Colon (tissue), 2 donors: ENCODE measurements at regions not wholly inside any gene's neighbourhood (a gene's known extent, or its start where the extent isn't known, plus 50 kb on each side); places are given as distances from the start of the nearest gene placed in this dataset.
"Not testable (repeated sequence)": the region's sequence is repeated elsewhere in the genome, so short reads cannot be mapped to it uniquely, and the experiment has no call there.

ENCODE experiments used
- FAIRE-seq: peaks from 2 replicates; lab custom pipeline; 2012; peaks lifted over from hg19 to GRCh38; lab: Jason Lieb, UNC
- donor health status: control.
- donor health status: control.

DNA sequence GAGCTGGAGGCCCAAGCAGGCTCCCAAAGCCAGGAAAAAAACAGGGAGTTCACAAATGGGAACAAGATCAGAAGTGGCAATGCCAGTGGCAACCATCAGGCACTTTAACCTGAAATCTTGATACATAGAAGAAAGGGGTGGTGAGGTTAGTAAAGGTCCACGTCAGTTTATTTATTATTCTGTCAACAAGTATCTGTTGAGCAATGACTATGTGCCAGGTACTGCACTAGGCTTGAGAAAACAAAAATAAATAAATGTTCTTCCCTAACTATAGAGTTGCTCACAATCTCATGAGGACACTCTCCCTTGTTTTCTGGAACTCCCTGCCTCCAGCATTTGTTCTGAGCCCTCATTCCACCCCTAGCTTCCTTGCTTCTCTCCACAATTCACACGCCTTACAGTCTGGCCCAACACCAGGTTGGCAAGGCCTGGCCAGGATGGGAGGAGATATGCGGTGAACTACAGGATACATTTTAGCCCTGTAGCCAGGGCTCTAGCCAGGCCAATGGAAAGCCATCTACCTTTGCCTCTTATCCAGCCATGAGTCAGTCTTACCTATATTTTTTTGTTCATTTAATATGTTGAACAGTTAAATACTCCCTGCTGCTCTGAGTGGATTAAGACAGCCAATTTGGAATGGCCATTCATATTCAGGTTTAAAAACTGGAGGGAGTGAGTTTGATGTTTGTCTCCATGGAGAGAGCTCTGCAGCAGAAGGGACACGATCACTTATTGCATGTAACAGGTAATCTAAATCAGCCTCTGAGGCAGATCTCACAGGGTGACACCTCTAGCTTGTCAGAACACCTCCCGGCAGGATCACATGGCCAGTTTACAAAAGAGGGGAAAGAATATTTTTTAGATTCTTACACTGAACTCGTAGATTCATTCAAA lies 161.9 kb upstream of the ATP11B start:
- no peak for FAIRE-seq

DNA sequence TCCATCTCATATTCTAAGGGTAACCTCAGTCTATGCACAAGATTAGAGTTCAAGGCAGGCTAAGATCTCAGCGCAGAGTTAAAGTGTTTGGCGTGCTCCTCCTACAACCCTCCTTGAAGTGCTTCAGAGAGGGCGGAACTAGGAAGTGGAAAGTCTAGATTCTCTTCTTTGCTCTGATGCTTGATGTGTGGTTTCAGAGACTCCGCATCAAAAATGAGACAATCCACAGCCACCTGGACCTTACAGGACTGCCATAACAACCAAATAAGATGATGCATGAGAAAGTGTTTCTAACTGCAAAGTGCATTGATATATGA lies 161.3 kb upstream of the ATP11B start:
- FAIRE-seq = no peak

DNA sequence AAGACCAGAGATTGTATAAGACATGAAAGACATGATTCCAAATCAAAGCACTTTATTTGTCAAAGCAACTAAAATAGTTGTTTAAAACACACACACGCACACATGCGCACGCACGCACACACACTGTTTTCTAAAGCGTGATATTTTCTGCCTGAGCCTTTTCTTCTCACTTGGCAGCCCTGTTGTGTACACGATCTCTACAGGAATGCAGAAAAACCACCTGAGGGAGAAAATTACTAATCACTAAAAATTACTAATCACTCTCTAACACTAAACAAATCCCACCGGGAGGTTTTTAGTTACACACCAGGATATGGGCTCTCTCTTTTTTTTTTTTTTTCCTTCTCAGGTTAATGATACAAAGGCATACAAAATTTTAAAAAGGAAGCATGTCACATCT lies 160.1 kb upstream of the ATP11B start:
- no peak for FAIRE-seq

GRCh38 chr3:182636646-182637045 lies 156.7 kb upstream of the ATP11B start:
- FAIRE-seq = no peak

DNA sequence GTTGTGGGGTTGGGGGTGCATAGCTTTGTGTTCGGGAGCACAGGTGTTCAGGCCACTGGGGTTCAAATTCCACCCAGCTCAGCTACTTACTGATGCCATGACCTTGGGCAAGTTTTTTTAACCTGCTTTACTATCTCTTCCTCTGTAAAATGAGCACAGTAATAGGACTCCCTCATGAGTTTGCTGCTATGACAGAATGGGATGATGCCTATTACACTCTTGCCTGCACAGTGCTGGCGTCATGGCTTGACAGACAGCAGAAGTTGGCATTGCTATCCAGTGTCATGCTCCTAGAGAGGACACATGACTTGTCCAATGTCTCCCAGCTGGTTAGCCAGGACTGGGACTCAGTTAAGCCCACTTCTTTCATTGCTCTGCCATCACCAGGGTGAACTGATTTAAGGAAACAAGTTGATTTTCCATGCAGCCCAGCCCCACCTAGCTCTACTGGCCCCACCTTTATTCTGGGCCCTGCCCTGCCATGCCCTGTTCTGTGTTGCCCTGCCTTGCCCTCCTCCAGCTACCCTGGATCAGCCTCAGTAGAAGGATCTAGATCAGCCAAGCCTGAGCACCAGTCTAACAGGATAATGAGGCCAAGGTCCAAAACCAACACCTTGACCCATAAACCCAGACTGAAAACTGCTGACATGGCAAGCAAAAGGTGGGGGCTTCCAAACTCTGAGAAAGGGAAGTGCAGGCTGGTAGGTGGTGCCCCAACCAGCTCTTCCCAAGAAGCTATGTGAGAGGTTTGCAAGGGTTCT lies 155.8 kb upstream of the ATP11B start:
- no peak for FAIRE-seq

- FAIRE-seq = no peak
Observed at GRCh38 chr3:182644013-182644412, 149.3 kb upstream of the ATP11B start.

DNA sequence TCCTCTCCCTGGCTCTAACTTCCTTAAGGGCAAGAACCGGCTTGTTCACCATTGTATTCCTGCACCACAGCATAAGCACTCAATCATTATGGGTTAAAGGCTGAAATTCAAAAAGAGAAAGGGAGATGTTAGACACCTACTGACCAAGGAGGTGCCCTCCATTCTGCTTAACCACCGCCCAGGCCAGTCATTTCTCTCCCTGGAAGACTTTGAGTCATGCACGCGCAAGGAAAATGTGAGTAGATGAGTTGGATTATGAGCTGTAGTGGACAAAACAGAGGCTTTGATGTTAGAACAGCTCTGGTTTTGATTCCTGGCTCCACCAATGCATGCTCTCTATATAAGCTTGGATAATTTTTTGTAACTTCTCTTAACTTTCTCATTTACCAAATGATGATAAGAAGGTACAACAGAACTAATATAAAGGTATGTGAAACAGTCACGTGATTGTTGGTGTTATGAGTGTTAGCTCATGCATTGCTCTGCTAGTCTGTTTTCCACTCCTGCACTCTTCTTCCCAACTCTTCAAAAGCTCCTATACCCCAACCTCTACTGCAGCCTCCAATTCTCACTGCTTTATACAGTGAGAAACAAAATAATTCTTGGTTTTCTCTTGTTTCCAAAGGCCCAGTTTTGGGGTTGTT lies 148.4 kb upstream of the ATP11B start:
- FAIRE-seq = no peak

- FAIRE-seq = no peak
Observed at GRCh38 chr3:182650568-182651128, 142.7 kb upstream of the ATP11B start.

DNA sequence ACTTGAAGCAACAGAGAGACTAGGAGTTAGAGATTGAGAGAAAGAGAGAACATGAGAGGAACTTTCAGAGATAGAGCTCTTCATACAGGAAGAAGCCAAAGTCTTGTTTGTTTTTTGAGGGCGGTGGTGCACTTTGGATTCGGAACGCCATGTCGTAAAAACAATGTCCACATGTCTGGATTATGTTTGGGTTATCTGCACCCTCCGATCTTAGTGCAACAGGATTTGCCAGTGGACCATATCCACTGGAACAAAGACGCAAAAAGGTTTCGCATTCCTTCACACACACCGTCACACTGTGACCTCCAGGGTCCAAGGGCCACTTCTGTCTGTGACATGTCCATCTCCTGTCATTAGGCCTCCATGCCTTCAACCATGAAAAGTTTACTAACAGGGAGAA lies 141.8 kb upstream of the ATP11B start:
- FAIRE-seq = no peak

- not testable (repeated sequence) for FAIRE-seq
Observed at GRCh38 chr3:182653065-182653464, 140.2 kb upstream of the ATP11B start.

- no peak for FAIRE-seq
Observed at GRCh38 chr3:182668541-182668940, 124.8 kb upstream of the ATP11B start.

GRCh38 chr3:182668974-182669373 lies 124.3 kb upstream of the ATP11B start:
- no peak for FAIRE-seq

DNA sequence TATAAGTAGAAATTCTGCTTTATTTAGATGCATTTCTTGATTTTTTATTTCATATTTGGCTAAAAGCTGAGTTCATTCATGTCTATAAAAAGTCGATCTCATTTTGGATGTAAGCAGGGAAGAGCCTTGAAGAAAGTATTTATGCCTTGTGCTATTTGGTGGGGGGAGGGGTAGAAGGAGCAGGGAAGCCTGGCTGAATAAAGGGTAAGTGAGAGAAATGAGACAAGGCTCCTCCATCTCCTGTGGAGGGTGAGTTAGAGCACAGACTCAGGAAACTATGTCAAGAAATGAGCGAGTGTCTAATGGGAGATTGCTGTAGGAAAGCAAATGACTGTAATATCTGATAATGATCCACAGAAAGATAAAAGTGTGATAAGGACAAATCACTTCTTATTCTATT lies 121.8 kb upstream of the ATP11B start:
- FAIRE-seq = no peak

GRCh38 chr3:182671942-182672341 lies 121.4 kb upstream of the ATP11B start:
- no peak for FAIRE-seq

DNA sequence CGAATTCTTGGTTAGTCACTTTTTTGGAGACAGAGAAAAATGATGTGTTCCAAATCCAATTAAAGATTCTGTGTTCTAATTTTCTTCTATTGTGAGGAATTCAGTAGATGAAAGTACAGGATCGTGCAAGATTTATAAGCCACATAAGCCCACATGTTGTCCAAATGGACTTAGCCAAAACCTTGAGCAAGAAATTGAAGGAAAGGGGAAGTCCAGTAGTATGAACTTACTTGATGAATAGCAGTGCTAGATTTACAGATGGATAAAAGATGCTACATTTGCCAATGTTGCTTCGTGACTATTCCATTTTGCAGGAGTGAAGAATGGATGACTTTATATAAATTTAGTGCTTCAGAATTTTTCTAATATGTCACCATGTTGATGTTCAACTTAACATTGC lies 120.0 kb upstream of the ATP11B start:
- no peak for FAIRE-seq

DNA sequence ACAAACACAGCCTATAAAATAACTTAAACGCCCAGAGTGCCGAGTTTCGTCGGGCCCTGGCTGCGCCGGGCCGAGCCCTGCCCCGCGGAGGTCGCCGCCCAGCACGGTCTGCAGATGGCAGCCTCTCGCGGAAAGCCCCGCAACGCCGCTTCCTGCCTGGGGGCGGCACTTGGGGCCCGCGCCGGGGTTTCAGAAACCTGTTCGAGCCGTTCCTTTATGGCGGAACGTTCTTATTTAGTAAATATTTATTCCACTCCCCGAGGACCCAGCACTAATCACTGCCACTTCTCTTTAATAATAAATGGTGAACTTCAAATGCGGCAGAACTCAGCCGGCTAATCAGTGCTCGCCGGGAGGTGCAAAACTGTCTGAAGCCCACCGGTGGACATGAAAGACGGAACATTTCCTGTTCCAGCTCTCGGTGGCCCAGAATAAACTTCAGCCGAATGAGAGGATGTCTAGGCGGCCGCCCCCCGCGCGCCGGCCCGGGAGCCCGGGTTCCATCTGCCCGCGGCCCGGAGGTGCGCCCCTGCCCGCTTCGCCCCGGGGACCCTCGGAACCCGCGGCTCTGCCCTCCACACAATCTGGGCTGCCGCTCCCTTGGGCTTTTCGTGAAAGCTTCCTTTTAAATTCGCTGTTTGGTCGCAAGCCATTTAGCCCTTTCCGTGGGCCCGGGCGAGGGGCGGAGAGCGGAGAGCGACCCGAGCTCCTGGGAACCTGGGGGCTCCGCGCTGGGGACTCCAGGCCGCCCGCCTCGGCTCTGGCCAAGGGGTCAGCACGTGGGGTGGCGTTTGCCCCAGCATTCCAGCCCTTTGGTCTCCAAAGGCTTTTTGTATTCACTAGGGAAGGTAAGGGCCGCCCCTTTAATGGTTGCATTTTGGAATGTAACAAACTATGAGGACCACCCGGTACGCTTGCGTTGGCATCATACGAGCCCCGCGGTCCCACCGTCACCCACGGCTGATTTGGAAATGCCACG lies 110.8 kb upstream of the ATP11B start:
- no peak for FAIRE-seq

DNA sequence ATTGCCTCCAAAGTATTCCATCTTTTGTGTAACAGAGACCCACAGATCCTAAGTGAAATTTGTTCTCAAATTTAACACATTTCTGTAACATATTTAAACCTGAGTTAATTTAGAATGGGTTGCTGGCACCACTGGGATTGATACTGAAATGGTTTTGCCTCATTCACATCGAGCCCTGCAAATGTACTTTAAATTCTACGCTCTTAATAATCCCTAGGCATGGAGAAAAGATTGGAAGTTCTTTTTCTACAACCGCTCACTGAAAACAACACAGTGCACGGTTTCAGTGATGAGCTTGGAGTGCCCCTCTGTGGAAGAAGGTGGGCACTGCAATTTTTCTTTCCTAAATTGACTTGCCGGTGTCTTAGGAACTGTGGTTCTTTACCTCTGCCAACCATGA lies 109.9 kb upstream of the ATP11B start:
- no peak for FAIRE-seq

- no peak for FAIRE-seq
Observed at GRCh38 chr3:182683858-182684257, 109.4 kb upstream of the ATP11B start.

GRCh38 chr3:182686033-182686886 lies 107.0 kb upstream of the ATP11B start:
- no peak for FAIRE-seq

DNA sequence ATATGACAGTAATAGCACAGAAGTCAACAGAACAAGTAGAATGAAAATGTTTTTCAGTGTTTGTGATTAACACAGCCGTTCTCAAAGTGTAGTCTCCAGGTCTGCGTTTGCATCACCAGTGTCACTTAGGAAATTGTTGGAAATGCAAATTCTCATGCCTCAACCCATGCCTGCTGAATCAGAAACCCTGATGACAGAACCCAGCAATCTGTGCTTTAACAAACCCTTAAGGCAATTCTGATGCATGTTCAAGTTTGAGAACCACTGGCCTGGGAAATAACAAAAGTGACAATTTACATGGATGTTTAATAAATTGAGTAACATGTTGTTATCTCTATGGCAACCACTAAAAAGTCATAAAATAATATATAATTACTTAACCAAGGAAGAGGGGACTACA lies 103.1 kb upstream of the ATP11B start:
- no peak for FAIRE-seq

GRCh38 chr3:182692021-182692420 lies 101.3 kb upstream of the ATP11B start:
- no peak for FAIRE-seq
